Esophagus muscularis mucosa (tissue), 3 donors: ENCODE measurements at regions not wholly inside any gene's neighbourhood (a gene's known extent, or its start where the extent isn't known, plus 50 kb on each side); places are given as distances from the start of the nearest gene placed in this dataset.

Source experiments
- CTCF ChIP-seq, 3 experiments: fragments of 200-600 bp in 2 of 3; fragments of 450-650 bp in 1 of 3; sonication (generic) in 2 of 3; IDR thresholded peaks; one replicate each; pipeline ENCODE4 v1.5.1; 2017 to 2019; ENCODE audit warnings: antibody characterized with exemption in 3 of 3, mild to moderate bottlenecking in 2 of 3, moderate library complexity in 1 of 3
- POLR2A ChIP-seq: fragments of 450-650 bp; IDR thresholded peaks from one replicate; pipeline ENCODE4 v1.6.1; 2017; ENCODE audit warnings: antibody characterized with exemption, moderate library complexity, mild to moderate bottlenecking, low read depth
- POLR2AphosphoS5 ChIP-seq, 2 donors: sonication (generic); formaldehyde crosslinking; IDR thresholded peaks; one replicate each; pipeline ENCODE4 v1.6.1; 2017; ENCODE audit warnings: antibody characterized with exemption in 2 of 2

- TF ChIP-seq CTCF (IDR thresholded peaks at IDR 0.05), result no peak
- no peak for TF ChIP-seq POLR2A
- no peak for TF ChIP-seq POLR2AphosphoS5 (IDR thresholded peaks at IDR 0.05)
Observed at GRCh38 chr18:57866355-57866754, 63.2 kb upstream of the ATP8B1 start.
